K562 (cell line): ENCODE measurements at regions not wholly inside any gene's neighbourhood (a gene's known extent, or its start where the extent isn't known, plus 50 kb on each side); places are given as distances from the start of the nearest gene placed in this dataset.

ENCODE experiments used
- ATAC-seq: fragments of 200-7000 bp; cut with Tn5 transposase; 3 replicates; pipeline ENCODE4 v1.9.1; 2020; ENCODE audit warnings: moderate library complexity
- BruUV-seq: library from RNA; stranded (reverse); fragments of 400-500 nt; replicated peaks from 2 replicates; lab custom pipeline; 2021; lab: Mats Ljungman, UMichigan
- CTCF ChIA-PET: fragments of 300-600 bp; formaldehyde crosslinking; extraction: SDS; loops from one replicate; lab custom pipeline; 2021; ENCODE audit warnings: low intra/inter-chr PET ratio; lab: Yijun Ruan, JAX
- POLR2A ChIA-PET: fragments of 300-600, 350-650 bp; sonication (Branson Sonifier 250); formaldehyde crosslinking; extraction: SDS; loops from one replicate; lab custom pipeline; 2021; ENCODE audit warnings: antibody characterized with exemption, inconsistent platforms; lab: Yijun Ruan, JAX
- DNase-seq, 4 experiments: peaks; one replicate each; pipeline versions ENCODE4 v3.0.0 to v3.0.0-alpha.2; 2011 to 2018; ENCODE audit warnings: low spot score in 3 of 4, mixed read lengths in 3 of 4; ENCODE audit errors: extremely low read depth in 1 of 4
- FAIRE-seq: peaks from 2 replicates; lab custom pipeline; 2011; peaks lifted over from hg19 to GRCh38; lab: Jason Lieb, UNC
- H2AFZ ChIP-seq: 2 replicates; pipeline ENCODE4 v1.6.0; 2011; ENCODE audit warnings: low read depth, low read length, control low read depth, inconsistent platforms
- H3K27ac ChIP-seq: fragments of 200-600 bp; 3 replicates; pipeline ENCODE4 v1.8.0; 2011; ENCODE audit warnings: low read depth, mild to moderate bottlenecking, control low read depth, inconsistent platforms, low read length, moderate library complexity, mixed read lengths; ENCODE audit errors: extremely low read depth
- H3K27me3 ChIP-seq, 2 experiments: fragments of 300-600 bp in 1 of 2; 2 replicates in 1 of 2; 3 replicates in 1 of 2; pipeline versions ENCODE4 v1.6.0 to v1.8.0; 2011; ENCODE audit warnings: inconsistent platforms in 2 of 2, low read length in 2 of 2, mild to moderate bottlenecking in 1 of 2, mixed read lengths in 1 of 2, moderate library complexity in 1 of 2; ENCODE audit not compliant: control insufficient read depth in 2 of 2, insufficient read depth in 2 of 2
- H3K36me3 ChIP-seq: fragments of 300-600 bp; 3 replicates; pipeline ENCODE4 v1.8.0; 2011; ENCODE audit warnings: mild to moderate bottlenecking, low read length, inconsistent platforms; ENCODE audit not compliant: control insufficient read depth, insufficient read depth
- H3K4me1 ChIP-seq, 2 experiments: fragments of 200-600 bp in 1 of 2; replicated peaks in 1 of 2; 2 replicates in 1 of 2; 3 replicates in 1 of 2; pipeline versions ENCODE4 v1.5.1 to v1.8.0; 2011; ENCODE audit warnings: inconsistent platforms in 2 of 2, low read length in 2 of 2, mild to moderate bottlenecking in 1 of 2, mixed read lengths in 1 of 2, moderate library complexity in 1 of 2; ENCODE audit not compliant: control insufficient read depth in 2 of 2, insufficient read depth in 2 of 2
- H3K4me2 ChIP-seq: 2 replicates; pipeline ENCODE4 v1.6.1; 2011; ENCODE audit warnings: low read length, control low read depth, inconsistent platforms, mixed read lengths; ENCODE audit not compliant: insufficient read depth
- H3K4me3 ChIP-seq: fragments of 200-600 bp; sonication (generic), shearing (Covaris generic); 2 replicates; pipeline ENCODE4 v1.5.1; 2016; ENCODE audit warnings: control low read depth, inconsistent platforms
- H3K79me2 ChIP-seq: fragments of 200-600 bp; 3 replicates; pipeline ENCODE4 v1.8.0; 2011; ENCODE audit warnings: low read length, inconsistent platforms; ENCODE audit not compliant: control insufficient read depth, insufficient read depth
- H3K9ac ChIP-seq, 2 experiments: 2 replicates each; pipeline versions ENCODE4 v1.6.0 to v1.6.1; 2011; ENCODE audit warnings: low read depth in 2 of 2, low read length in 2 of 2, control low read depth in 1 of 2, inconsistent platforms in 1 of 2, mild to moderate bottlenecking in 1 of 2, mixed read lengths in 1 of 2; ENCODE audit not compliant: insufficient read depth in 1 of 2
- H3K9me1 ChIP-seq: one replicate; pipeline ENCODE4 v1.6.0; 2011; ENCODE audit warnings: inconsistent platforms, mild to moderate bottlenecking, low read length, moderate library complexity; ENCODE audit not compliant: control insufficient read depth, insufficient read depth
- H3K9me3 ChIP-seq: replicated peaks from 2 replicates; pipeline ENCODE4 v1.5.1; 2011; ENCODE audit warnings: low read depth, low read length, inconsistent platforms; ENCODE audit not compliant: control insufficient read depth, insufficient read depth
- H4K20me1 ChIP-seq: replicated peaks from 2 replicates; pipeline ENCODE4 v1.6.1; 2011; ENCODE audit warnings: low read length, inconsistent platforms, mixed read lengths; ENCODE audit not compliant: control insufficient read depth, insufficient read depth
- ETV1 ChIP-seq: fragments of 450-650 bp; conservative IDR thresholded peaks from 2 replicates; pipeline ENCODE4 v1.6.1; 2016; ENCODE audit warnings: missing genetic modification characterization, control low read depth, low read depth, missing compliant biosample characterization
- GATAD2B ChIP-seq: fragments of 450-650 bp; IDR thresholded peaks from 2 replicates; pipeline ENCODE4 v1.6.1; 2017; ENCODE audit warnings: mild to moderate bottlenecking, borderline replicate concordance
- KHSRP ChIP-seq: fragments of 450-650 bp; IDR thresholded peaks from 2 replicates; pipeline ENCODE4 v1.6.1; 2017
- L3MBTL2 ChIP-seq: fragments of 450-650 bp; IDR thresholded peaks from 2 replicates; pipeline ENCODE4 v1.6.1; 2016; ENCODE audit warnings: mild to moderate bottlenecking, moderate library complexity
- RCOR1 ChIP-seq, 2 experiments: IDR thresholded peaks; 2 replicates each; pipeline ENCODE4 v1.6.1; 2012; ENCODE audit warnings: low read depth in 2 of 2, low read length in 2 of 2, borderline replicate concordance in 1 of 2, improper control_type of control experiment in 1 of 2
- RHOXF2B ChIP-seq: fragments of 250-450 bp; sonication (Bioruptor Pico); conservative IDR thresholded peaks from 2 replicates; pipeline ENCODE4 v1.5.1; 2021
- SIN3A ChIP-seq, 2 experiments: fragments of 150-350 bp in 1 of 2; IDR thresholded peaks; 2 replicates each; pipeline ENCODE4 v1.6.1; 2011 to 2016; ENCODE audit warnings: borderline replicate concordance in 2 of 2, low read depth in 2 of 2, low read length in 2 of 2, mild to moderate bottlenecking in 2 of 2, moderate library complexity in 2 of 2; ENCODE audit not compliant: control insufficient read depth in 1 of 2
- SREBF1 ChIP-seq: fragments of 150-350 bp; IDR thresholded peaks from 2 replicates; pipeline ENCODE4 v1.6.1; 2014; ENCODE audit warnings: antibody characterized with exemption, low read depth, low read length, borderline replicate concordance
- ZBTB7A ChIP-seq: IDR thresholded peaks from 2 replicates; pipeline ENCODE4 v1.6.1; 2011; ENCODE audit warnings: low read depth, mild to moderate bottlenecking, low read length, moderate library complexity, borderline replicate concordance; ENCODE audit not compliant: control insufficient read depth
- ZFX ChIP-seq: sonication (generic); formaldehyde crosslinking; IDR thresholded peaks from 2 replicates; pipeline ENCODE4 v1.8.0; 2022; ENCODE audit warnings: mild to moderate bottlenecking, missing genetic modification reagents, moderate library complexity
- ZNF431 ChIP-seq: sonication (generic); formaldehyde crosslinking; IDR thresholded peaks from 2 replicates; pipeline ENCODE4 v1.8.0; 2022; ENCODE audit warnings: mild to moderate bottlenecking, missing genetic modification reagents
- ZNF445 ChIP-seq: fragments of 250-450 bp; sonication (Bioruptor Pico); IDR thresholded peaks from 2 replicates; pipeline ENCODE4 v1.4.0; 2020; ENCODE audit warnings: low read depth, mild to moderate bottlenecking, moderate library complexity
- WGBS: fragments of 100-300 bp; shearing (Covaris generic); methylation state at CpG from one replicate; pipeline ENCODE4 v1.1.6; 2016; ENCODE audit warnings: low coverage, mixed read lengths; ENCODE audit not compliant: insufficient coverage; ENCODE audit errors: missing lambda C conversion rate; 5-methylcytosine and 5-hydroxymethylcytosine counted together
- in situ Hi-C: fragments of 300-500 bp; cut with MboI; formaldehyde crosslinking; loops from 4 replicates; pipeline ENCODE4 v1.15.0; 2018; ENCODE audit warnings: inconsistent platforms, mixed read lengths
- intact Hi-C: fragments of 100-400 bp; cut with micrococcal nuclease; formaldehyde crosslinking; loops from 2 replicates; pipeline ENCODE4 v1.14.2; 2022
- TF ChIP-seq, protein P1 (sequence below), 2 experiments: fragments of 450-650 bp in 1 of 2; sonication (generic) in 1 of 2; formaldehyde crosslinking in 1 of 2; IDR thresholded peaks; 2 replicates each; pipeline versions ENCODE4 v1.7.1 to v1.9.0; 2016 to 2022; ENCODE audit warnings: inconsistent platforms in 1 of 2, mild to moderate bottlenecking in 1 of 2, missing genetic modification reagents in 1 of 2

DNA sequence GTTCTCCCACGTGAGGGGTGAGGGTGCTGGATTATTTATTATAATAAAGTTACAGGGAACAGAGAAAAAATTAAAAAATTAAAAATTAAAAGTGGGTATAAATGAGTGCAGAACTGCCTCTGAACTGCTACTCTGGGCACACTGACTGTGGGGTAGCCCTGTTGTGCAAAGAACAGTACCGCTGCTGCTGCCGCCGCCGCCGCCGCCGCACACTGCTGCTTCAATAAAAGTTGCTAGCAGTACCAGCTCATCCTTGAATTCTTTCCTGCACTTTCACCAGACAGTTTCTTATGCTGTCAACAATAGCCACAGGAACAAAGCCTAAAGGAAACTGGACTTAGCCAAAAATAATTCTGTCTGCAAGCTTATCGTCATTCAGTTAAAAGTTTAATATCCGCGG lies 72.1 kb downstream of the GCC1 start:
- no peak for DNase-seq
- Histone ChIP-seq H3K36me3 (no peaks in the 10 kb centered on the region), H3K27ac (no peak overlapping the region), H3K4me2 (no peak overlapping the region), H3K4me3 (no peak overlapping the region), H4K20me1 (no peaks in the 10 kb centered on the region), H2AFZ (no peak overlapping the region), H3K79me2 (no peaks in the 10 kb centered on the region), H3K9me1 (no peaks in the 10 kb centered on the region), H3K9ac (no peak overlapping the region), H3K27me3 (peaks cover 2 to 8% of the 10 kb centered on the region in 2 experiments), H3K4me1 (no peaks in the 10 kb centered on the region; a peak in 1 of 5 replicates), H3K9me3 (no peaks in the 10 kb centered on the region)
- no TSS peak for BruUV-seq
- intact Hi-C loops (no loop called here), in situ Hi-C loops (no loop called here)
- WGBS = 47% methylated on average over 11 of the region's 11 CpGs
- ATAC-seq = peak; percentile 18; the same call in 1 of the 3 replicates
- no peak for FAIRE-seq
- POLR2A ChIA-PET = interaction anchor here (1.1 to 1.5 kb wide), 2 partner anchors 9 to 14 kb away, joined by 3 to 4 read pairs; no protein-coding TSS in a partner anchor
- CTCF ChIA-PET = no interaction called here
- no peak for TF ChIP-seq KHSRP
- TF ChIP-seq ZBTB7A = no peak
- no peak for TF ChIP-seq L3MBTL2
- TF ChIP-seq, protein P1, sequence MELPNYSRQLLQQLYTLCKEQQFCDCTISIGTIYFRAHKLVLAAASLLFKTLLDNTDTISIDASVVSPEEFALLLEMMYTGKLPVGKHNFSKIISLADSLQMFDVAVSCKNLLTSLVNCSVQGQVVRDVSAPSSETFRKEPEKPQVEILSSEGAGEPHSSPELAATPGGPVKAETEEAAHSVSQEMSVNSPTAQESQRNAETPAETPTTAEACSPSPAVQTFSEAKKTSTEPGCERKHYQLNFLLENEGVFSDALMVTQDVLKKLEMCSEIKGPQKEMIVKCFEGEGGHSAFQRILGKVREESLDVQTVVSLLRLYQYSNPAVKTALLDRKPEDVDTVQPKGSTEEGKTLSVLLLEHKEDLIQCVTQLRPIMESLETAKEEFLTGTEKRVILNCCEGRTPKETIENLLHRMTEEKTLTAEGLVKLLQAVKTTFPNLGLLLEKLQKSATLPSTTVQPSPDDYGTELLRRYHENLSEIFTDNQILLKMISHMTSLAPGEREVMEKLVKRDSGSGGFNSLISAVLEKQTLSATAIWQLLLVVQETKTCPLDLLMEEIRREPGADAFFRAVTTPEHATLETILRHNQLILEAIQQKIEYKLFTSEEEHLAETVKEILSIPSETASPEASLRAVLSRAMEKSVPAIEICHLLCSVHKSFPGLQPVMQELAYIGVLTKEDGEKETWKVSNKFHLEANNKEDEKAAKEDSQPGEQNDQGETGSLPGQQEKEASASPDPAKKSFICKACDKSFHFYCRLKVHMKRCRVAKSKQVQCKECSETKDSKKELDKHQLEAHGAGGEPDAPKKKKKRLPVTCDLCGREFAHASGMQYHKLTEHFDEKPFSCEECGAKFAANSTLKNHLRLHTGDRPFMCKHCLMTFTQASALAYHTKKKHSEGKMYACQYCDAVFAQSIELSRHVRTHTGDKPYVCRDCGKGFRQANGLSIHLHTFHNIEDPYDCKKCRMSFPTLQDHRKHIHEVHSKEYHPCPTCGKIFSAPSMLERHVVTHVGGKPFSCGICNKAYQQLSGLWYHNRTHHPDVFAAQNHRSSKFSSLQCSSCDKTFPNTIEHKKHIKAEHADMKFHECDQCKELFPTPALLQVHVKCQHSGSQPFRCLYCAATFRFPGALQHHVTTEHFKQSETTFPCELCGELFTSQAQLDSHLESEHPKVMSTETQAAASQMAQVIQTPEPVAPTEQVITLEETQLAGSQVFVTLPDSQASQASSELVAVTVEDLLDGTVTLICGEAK (IDR thresholded peaks at IDR 0.05) = no peak
- TF ChIP-seq, protein P1 (CRISPR knock-in tag; IDR thresholded peaks at IDR 0.05) = no peak
- TF ChIP-seq RCOR1 (IDR thresholded peaks at IDR 0.05; ENCODE audit: borderline replicate concordance in 1 of 2, low read depth in 2 of 2, low read length in 2 of 2) = no peak
- no peak for TF ChIP-seq ZNF445 (CRISPR knock-in tag)
- no peak for TF ChIP-seq GATAD2B
- TF ChIP-seq ZFX = no peak
- no peak for TF ChIP-seq ETV1 (tag)
- no peak for TF ChIP-seq RHOXF2B
- no peak for TF ChIP-seq SREBF1
- TF ChIP-seq SIN3A (IDR thresholded peaks at IDR 0.05; ENCODE audit: borderline replicate concordance in 2 of 2, control insufficient read depth in 1 of 2, low read depth in 2 of 2, low read length in 2 of 2) = no peak
- TF ChIP-seq ZNF431 (CRISPR knock-in tag) = no peak
